K562 (cell line): ENCODE measurements at regions not wholly inside any gene's neighbourhood (a gene's known extent, or its start where the extent isn't known, plus 50 kb on each side); places are given as distances from the start of the nearest gene placed in this dataset.

Experiments
- ARID1B ChIP-seq: fragments of 450-650 bp; IDR thresholded peaks from 2 replicates; pipeline ENCODE4 v1.6.1; 2016; ENCODE audit warnings: antibody characterized with exemption, mild to moderate bottlenecking, inconsistent platforms
- ATF3 ChIP-seq, 2 experiments: fragments of 450-650 bp in 1 of 2; sonication (generic) in 1 of 2; formaldehyde crosslinking in 1 of 2; IDR thresholded peaks in 1 of 2; conservative IDR thresholded peaks in 1 of 2; 2 replicates each; pipeline versions ENCODE4 v1.6.1 to v1.8.1; 2016 to 2023; ENCODE audit warnings: mild to moderate bottlenecking in 2 of 2, moderate library complexity in 2 of 2, inconsistent platforms in 1 of 2, missing genetic modification reagents in 1 of 2
- CCAR2 ChIP-seq: fragments of 200-400 bp; formaldehyde crosslinking; IDR thresholded peaks from 2 replicates; pipeline ENCODE4 v1.6.1; 2017; ENCODE audit warnings: mild to moderate bottlenecking, low read depth, low read length
- COPS2 ChIP-seq: fragments of 450-650 bp; conservative IDR thresholded peaks from 2 replicates; pipeline ENCODE4 v1.6.1; 2016; ENCODE audit warnings: mild to moderate bottlenecking, moderate library complexity
- ETS2 ChIP-seq: IDR thresholded peaks from 2 replicates; pipeline ENCODE4 v1.6.1; 2016; ENCODE audit warnings: borderline replicate concordance, missing genetic modification characterization, mild to moderate bottlenecking, moderate library complexity, missing compliant biosample characterization; ENCODE audit not compliant: poor library complexity, severe bottlenecking
- ILK ChIP-seq: fragments of 450-650 bp; IDR thresholded peaks from 2 replicates; pipeline ENCODE4 v1.6.1; 2016; ENCODE audit warnings: missing genetic modification characterization, low read depth, mild to moderate bottlenecking, missing compliant biosample characterization, moderate library complexity, borderline replicate concordance
- KLF10 ChIP-seq: fragments of 250-450 bp; sonication (Bioruptor Pico); IDR thresholded peaks from 2 replicates; pipeline ENCODE4 v1.6.1; 2021; ENCODE audit warnings: matching md5 sums
- TOE1 ChIP-seq, 2 experiments: fragments of 450-650 bp in 1 of 2; sonication (generic) in 1 of 2; formaldehyde crosslinking in 1 of 2; IDR thresholded peaks; 2 replicates each; pipeline versions ENCODE4 v1.7.1 to v1.8.0; 2016 to 2022; ENCODE audit warnings: borderline replicate concordance in 2 of 2, mild to moderate bottlenecking in 2 of 2, antibody characterized with exemption in 1 of 2, inconsistent platforms in 1 of 2, low read depth in 1 of 2, missing genetic modification reagents in 1 of 2, moderate library complexity in 1 of 2
- TF ChIP-seq, protein P1 (sequence below), 3 experiments: fragments of 200-800 bp in 1 of 3; sonication (Bioruptor generic) in 1 of 3; sonication (generic) in 1 of 3; formaldehyde crosslinking in 1 of 3; IDR thresholded peaks; 2 replicates each; pipeline versions ENCODE4 v1.6.1 to v1.8.0; 2016 to 2022; ENCODE audit warnings: mild to moderate bottlenecking in 2 of 3, missing compliant biosample characterization in 2 of 3, missing genetic modification characterization in 2 of 3, missing genetic modification reagents in 1 of 3
- TF ChIP-seq, protein P2 (sequence below): fragments of 450-650 bp; IDR thresholded peaks from 2 replicates; pipeline ENCODE4 v1.6.1; 2016; ENCODE audit warnings: missing biosample characterization, missing genetic modification characterization

DNA sequence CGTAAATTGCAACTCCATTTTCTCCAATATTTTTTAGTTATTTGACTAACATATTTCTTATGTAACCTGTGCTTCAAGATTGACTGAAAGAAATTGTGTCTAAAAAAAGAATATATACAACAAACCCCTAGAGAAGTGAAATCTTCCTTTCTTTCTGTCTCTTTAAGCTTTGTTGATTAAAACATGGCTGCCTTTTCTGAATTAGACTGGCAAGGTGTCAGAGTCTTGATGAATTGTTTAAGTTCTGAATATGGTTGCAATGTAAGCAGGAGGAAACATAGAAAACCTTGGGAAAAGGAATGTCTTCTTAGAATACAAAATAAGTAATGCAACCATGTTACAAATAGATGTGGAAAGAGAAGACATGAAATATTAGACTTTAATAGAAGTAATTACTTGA is 209.8 kb upstream of the CTNND2 start (continued):
- no peak for TF ChIP-seq COPS2
- no peak for TF ChIP-seq TOE1 (IDR thresholded peaks at IDR 0.05; ENCODE audit: borderline replicate concordance)
- TF ChIP-seq TOE1 (CRISPR knock-in tag; IDR thresholded peaks at IDR 0.05; ENCODE audit: borderline replicate concordance, low read depth) = no peak
- TF ChIP-seq, protein P1, sequence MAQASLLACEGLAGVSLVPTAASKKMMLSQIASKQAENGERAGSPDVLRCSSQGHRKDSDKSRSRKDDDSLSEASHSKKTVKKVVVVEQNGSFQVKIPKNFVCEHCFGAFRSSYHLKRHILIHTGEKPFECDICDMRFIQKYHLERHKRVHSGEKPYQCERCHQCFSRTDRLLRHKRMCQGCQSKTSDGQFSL (CRISPR knock-in tag; IDR thresholded peaks at IDR 0.05) = no peak
- TF ChIP-seq, protein P1 (tag; IDR thresholded peaks at IDR 0.05) = no peak
- TF ChIP-seq, protein P2, sequence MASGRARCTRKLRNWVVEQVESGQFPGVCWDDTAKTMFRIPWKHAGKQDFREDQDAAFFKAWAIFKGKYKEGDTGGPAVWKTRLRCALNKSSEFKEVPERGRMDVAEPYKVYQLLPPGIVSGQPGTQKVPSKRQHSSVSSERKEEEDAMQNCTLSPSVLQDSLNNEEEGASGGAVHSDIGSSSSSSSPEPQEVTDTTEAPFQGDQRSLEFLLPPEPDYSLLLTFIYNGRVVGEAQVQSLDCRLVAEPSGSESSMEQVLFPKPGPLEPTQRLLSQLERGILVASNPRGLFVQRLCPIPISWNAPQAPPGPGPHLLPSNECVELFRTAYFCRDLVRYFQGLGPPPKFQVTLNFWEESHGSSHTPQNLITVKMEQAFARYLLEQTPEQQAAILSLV (tag) = no peak
- TF ChIP-seq ILK (tag) = no peak
- no peak for TF ChIP-seq ETS2 (tag)
- TF ChIP-seq CCAR2 = no peak
- TF ChIP-seq KLF10 (CRISPR knock-in tag) = no peak
- TF ChIP-seq ATF3 (IDR thresholded peaks at IDR 0.05) = no peak
- TF ChIP-seq ATF3 (CRISPR knock-in tag; conservative IDR thresholded peaks at IDR 0.05) = no peak
- no peak for TF ChIP-seq ARID1B
